ENCODE measurements at regions not wholly inside any gene's neighbourhood (a gene's known extent, or its start where the extent isn't known, plus 50 kb on each side); places are given as distances from the start of the nearest gene placed in this dataset.

GRCh38 chr14:84167026-84167425 lies 1362.9 kb upstream of the FLRT2 start:
- TF ChIP-seq POLR2A (IDR thresholded peaks at IDR 0.05; ENCODE audit: low read depth, low read length), result no peak
- TF ChIP-seq, protein P1, sequence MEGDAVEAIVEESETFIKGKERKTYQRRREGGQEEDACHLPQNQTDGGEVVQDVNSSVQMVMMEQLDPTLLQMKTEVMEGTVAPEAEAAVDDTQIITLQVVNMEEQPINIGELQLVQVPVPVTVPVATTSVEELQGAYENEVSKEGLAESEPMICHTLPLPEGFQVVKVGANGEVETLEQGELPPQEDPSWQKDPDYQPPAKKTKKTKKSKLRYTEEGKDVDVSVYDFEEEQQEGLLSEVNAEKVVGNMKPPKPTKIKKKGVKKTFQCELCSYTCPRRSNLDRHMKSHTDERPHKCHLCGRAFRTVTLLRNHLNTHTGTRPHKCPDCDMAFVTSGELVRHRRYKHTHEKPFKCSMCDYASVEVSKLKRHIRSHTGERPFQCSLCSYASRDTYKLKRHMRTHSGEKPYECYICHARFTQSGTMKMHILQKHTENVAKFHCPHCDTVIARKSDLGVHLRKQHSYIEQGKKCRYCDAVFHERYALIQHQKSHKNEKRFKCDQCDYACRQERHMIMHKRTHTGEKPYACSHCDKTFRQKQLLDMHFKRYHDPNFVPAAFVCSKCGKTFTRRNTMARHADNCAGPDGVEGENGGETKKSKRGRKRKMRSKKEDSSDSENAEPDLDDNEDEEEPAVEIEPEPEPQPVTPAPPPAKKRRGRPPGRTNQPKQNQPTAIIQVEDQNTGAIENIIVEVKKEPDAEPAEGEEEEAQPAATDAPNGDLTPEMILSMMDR (IDR thresholded peaks at IDR 0.05; ENCODE audit: extremely low read depth in 1 of 2, insufficient read depth in 1 of 2, low read depth in 1 of 2, low read length in 2 of 2), result no peak
- TF ChIP-seq, protein P2, sequence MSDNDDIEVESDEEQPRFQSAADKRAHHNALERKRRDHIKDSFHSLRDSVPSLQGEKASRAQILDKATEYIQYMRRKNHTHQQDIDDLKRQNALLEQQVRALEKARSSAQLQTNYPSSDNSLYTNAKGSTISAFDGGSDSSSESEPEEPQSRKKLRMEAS (IDR thresholded peaks at IDR 0.05; ENCODE audit: insufficient read depth, insufficient read length), result no peak
- no peak for TF ChIP-seq POLR2AphosphoS5 (IDR thresholded peaks at IDR 0.05; ENCODE audit: insufficient read depth, low read depth, low read length)
- TF ChIP-seq EZH2 (IDR thresholded peaks at IDR 0.05; ENCODE audit: borderline replicate concordance, low read depth, low read length, severe bottlenecking), result no peak
